Stimulated activated CD8-positive, alpha-beta memory T cell treated with anti-CD3 and anti-CD28 coated beads, Interleukin-12 subunit alpha, Interleukin-12 subunit beta, amount 100 ng/mL, for 4 hours (primary cell): ENCODE measurements at regions not wholly inside any gene's neighbourhood (a gene's known extent, or its start where the extent isn't known, plus 50 kb on each side); places are given as distances from the start of the nearest gene placed in this dataset.

Experiments
- DNase-seq: peaks from one replicate; pipeline ENCODE4 v3.0.0-alpha.2; 2020; ENCODE audit warnings: low read depth

DNA sequence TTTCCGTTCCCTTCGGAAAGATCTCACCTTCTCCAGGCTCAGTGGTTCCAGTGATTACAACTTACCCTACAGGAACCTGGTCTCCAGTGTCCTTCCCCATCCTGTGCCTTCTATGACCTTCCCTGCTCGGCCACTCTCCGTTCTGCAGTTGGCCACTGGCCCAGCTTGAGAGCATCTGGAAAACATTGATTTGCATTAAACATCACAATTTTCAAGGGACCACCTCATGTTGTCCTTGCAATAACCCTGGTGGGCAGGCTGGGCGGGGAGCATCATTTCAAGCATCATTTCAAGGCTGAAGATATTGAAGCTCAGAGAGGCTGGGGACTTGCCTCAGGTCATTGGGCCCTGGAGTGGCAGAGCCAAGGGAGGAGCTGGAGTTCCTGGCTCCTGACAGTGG is 177.4 kb downstream of the SEC61B start:
- DNase-seq = no peak

DNA sequence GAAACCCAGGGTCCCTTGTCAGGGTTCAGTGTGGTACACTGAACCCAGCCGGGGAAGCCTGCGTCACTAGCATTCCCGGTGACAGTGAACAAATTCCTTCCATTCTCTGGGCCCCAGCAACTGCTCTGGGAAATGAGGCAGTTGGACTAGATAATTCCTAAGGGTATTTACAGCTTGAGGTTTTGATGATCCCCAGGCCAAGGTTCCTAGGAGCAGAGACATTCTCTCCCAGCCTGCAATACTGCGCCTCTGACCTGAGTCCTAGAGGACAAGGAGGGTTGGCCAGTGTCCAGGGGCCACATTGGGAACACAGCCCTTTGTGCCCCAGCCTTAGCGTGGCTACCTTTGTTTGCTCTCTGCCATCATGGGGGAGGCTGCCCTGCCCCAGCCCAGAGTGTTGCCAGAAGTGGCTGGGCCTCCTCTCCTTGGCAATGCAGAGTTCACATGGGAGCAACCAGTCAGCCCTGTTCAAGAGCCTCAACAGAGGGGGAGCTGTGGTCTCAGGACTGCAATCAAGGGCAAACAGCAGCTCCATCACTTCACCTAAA is 178.2 kb downstream of the SEC61B start:
- no peak for DNase-seq

DNA sequence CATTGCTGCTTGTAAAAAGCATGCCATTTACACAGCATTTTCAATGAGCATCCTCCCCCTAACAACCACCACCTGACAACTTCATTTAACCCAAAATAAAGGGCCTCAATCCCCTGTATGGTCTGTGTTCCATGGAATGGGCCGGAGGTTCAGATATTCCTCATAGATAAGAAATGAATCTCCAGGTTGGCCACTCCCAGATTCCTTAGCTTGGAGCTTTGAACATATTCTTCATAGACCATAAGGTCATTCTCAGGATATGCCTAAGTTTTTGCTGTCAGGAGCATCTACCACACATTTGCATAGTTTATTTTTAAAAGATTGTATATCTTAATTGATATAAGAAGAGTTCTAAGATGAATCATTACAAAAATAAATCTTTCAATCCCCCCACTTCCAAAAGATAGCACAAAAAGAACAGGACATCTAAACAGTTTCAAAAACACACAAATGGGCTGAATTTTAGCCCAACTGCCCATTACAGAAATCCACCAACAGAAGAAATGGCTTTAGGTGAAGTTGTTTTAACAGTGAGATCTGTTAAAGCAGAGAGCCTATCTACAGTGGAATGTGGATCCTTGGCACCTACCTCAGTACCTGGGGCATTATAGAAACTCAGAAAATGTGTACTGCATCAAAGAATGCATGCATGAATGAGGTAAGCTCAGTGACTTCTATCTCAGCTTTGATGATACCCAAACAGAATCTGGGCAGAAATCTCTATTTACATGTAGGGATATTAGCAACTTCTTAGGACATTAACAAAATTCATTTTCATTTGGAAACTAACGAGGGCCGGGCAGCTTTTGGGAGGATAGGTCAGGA is 179.8 kb downstream of the SEC61B start:
- DNase-seq = no peak

DNA sequence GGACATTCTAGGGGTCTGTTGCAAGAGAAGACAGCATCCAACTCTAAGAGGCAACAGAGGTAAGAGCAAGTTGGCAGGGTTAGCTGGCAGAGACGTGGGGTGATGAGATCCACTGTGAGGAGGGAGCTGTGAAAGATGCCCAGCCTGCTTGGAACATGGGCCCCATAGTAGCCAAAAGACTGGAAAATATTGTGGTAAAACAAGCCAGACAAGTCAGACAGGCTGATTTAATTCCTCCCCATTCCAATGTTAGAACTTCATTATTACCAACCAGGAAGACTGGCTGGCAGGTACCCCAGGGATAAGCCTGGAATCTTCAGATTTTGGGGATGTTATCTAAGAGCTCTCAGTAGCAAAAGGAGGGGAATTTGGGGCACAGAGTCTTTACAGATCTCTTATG is 181.3 kb downstream of the SEC61B start:
- DNase-seq = no peak

DNA sequence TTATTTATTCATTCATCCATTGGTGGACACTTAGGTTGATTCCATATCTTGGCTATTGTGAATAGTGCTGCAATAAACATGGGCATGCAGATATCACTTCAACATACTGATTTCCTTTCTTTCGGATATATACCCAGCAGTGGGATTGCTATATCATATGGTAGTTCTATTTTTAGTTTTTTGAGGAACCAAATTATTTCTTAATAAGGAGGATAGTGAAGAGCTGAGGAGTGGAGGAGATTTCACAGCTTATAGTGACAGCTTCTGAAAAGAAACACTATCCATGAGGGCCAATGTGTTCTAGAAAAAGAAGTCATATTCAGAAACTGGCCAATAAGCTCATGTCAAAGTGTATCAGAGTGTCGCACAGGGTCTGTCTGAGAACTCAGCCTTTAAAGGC is 183.3 kb downstream of the SEC61B start:
- DNase-seq = no peak

GRCh38 chr9:99406939-99407338 is 184.9 kb downstream of the SEC61B start:
- DNase-seq = no peak

GRCh38 chr9:99411068-99411467 is 189.0 kb downstream of the SEC61B start:
- DNase-seq = no peak

DNA sequence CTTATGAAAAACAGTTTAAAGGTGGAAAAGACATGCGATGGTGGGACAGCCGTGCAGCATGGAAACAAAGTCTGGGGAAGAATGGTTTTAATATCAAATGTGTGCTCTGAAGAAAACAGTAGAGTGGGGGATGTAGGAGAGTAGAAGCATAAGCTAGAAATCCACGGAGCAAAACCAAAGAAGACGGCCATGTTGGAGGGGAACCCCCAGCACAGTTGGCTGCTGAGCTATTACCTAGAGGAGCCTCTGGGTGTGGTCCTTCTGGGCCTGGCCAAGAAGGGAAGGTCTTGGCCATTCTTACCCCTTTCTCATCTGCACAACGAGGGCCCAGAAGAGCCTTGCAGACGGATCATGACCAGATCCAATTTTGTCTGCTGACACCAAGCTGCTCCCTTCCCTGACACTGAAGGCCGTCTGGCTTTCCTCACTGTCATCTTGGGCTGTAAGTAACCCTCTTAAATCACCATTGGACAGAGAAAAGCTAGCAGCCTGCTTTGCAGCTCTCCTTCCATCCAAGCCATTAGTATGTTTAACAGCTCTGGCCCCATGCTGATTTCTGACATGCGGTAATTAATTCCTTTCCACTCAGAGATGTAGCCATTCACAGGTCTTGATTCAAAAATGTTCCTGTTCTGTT is 189.5 kb downstream of the SEC61B start:
- DNase-seq = no peak

DNA sequence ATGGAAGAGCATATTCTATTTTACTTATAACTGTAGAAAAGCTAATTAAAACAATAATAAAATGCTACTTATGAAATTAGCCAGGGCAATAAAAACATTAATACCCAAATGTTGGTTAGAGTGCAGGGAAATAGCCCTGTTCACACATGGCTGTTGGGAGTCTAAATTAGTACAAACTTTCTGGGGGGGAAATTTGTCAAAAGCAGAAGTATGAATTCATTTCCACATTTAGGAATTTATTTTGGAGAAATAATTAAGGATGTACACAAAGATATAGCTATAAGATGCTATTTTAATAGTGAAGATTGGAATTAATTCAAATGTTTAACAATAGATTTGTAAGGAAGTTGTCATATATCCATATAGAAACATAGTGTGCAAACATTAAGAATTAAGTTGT is 190.5 kb downstream of the SEC61B start:
- DNase-seq = no peak

DNA sequence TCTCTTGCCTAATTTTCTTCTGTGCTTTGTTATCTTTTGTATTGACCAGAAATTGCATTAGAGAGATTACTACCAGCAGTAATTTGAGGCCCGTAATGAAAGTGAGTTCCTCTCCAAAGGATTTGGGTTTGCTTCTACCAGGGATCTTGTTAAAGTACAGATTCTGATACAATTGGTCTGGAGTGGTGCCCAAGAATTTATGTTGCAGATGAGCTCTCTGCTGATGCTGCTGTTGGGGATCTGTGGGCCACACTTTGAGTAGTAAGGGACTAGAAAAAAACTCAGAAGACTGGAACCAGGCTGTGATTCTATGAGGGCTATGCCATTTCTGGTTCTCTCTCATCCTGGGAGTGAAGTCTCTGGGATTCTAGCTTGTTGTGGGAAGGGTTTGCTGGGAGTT is 192.2 kb downstream of the SEC61B start:
- DNase-seq = no peak

DNA sequence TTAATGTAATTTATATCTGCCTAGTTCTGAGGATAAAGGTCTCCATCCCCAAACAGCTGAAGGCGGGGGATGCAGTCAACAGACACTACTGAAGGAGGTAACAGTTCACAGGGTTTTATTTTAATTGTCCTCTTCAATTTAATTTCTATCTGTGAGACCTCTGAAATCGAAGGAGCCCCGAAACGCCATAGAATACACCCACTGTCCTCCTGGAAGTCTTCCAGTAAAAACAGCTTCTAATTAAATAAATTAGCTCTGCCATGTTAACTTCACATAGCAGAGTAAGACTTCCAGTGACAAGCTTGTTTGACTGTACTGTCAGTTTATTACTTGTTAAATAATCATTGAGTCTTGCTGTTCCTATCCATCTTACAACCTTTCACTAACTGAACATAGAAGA is 193.5 kb downstream of the SEC61B start:
- DNase-seq = no peak

- no peak for DNase-seq
Measured at GRCh38 chr9:99416007-99416406, 193.9 kb downstream of the SEC61B start.

GRCh38 chr9:99419070-99419469 is 197.0 kb downstream of the SEC61B start:
- DNase-seq = no peak

DNA sequence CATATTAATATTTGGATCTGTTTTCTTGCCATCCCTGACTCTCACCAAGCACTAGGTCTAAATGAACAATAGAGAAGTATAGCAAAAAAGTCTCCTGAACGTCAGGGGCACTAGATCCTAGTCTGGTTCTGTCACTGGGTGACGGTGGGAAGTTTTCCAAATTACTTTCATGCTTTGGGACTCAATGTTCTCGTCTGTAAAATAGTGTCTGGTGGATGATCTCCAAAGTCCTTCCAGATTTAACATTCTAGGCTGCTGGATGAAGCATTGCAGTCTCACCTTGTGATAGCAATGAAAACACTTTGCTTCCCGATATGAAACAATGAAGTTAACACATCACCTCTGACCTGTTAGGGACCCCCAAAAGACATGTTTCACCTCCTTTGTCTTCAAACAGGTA is 199.3 kb downstream of the SEC61B start:
- no peak for DNase-seq

DNA sequence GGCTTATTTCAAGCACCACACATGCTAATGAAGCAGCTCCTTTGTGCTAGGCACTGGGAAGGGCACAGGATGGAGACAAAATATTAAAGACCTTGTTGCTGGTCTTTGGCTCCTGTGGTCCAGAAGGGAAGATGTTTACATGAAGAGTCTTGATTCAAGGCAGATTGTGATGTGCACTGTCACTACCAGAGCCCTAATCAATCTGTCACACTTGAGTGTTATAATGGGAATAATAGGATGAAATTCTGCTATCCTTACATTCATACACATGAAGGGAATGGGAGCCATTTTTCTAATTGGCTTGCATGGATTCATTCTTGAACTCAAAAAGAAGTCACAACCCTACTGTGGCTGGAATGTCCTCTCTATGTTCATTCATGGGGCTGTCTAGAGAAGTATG is 203.0 kb downstream of the SEC61B start:
- DNase-seq = no peak

- no peak for DNase-seq
Measured at GRCh38 chr9:99425923-99426842, 204.1 kb downstream of the SEC61B start.

GRCh38 chr9:99427260-99427659 is 205.2 kb downstream of the SEC61B start:
- DNase-seq = no peak

DNA sequence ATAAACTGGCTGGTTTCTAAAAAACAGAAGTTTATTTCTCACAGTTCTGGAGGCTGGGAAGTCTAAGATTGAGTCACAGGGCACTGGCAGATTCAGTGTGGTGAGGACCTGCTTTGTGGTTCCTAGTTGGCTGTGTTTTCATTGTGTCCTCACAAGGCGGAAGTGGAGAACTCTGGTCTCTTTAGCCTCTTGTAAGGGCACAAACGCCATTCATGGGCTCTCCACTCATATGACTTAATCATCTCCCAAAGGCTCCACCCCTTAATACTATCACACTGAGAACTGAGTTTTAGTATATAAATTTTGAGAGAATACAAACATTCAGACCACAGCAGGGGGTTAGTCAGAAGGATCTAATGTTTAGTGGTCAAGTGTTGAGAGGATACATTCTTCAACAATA is 208.2 kb downstream of the SEC61B start:
- DNase-seq = no peak

GRCh38 chr9:99431103-99431502 is 209.0 kb downstream of the SEC61B start:
- DNase-seq = no peak

DNA sequence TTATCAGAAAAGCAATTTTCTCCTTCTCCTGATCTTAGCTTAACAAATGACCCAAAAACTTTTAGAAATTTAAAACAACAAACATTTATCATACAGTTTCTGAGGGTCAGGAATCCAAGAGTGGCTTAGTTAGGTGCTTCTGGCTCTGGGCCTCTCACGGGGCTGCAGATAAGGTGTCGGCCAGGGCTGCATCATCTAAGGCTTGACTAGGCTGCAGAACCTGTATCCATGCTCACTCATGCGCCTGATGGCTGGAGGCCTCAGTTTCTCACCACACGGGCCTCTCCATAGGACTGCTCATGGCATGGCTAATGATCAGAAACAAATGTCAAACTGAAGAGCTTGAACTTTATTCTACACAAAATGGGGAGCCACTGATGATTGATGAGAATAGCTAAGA is 210.0 kb downstream of the SEC61B start:
- DNase-seq = no peak

DNA sequence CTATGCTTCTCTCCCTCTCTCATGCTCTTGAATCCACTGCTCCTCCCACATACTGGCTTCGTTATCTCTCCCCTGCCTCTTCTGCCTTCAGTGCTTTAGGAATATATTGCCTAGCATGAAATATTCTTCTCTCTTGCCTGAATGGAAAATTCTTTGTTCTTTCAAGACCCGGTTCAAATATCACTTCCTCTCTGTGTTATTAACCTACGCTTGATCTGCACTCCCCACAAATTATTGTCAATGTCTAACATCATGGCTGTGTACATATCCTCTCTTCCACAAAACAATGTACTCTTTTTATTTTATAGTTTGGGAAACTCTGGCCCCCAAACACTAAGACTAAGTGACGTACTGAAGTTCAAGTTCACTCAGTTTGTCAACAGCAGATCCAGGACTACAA is 211.0 kb downstream of the SEC61B start:
- no peak for DNase-seq

- DNase-seq = peak; percentile 41
Measured at GRCh38 chr9:99433555-99433954, 211.5 kb downstream of the SEC61B start.
